CD14-positive monocyte (primary cell): ENCODE measurements at regions not wholly inside any gene's neighbourhood (a gene's known extent, or its start where the extent isn't known, plus 50 kb on each side); places are given as distances from the start of the nearest gene placed in this dataset.

Source experiments
- DNase-seq, 3 donors: peaks; one replicate each; pipeline ENCODE4 v3.0.0-alpha.2; 2011 to 2022
- H2AFZ ChIP-seq: 2 replicates; pipeline ENCODE4 v1.6.0; 2012; ENCODE audit warnings: mild to moderate bottlenecking, low read depth, low read length, inconsistent platforms; ENCODE audit not compliant: insufficient read depth, poor library complexity, severe bottlenecking
- H3K27ac ChIP-seq, 2 donors: 1 replicate in 1 of 2; 2 replicates in 1 of 2; pipeline ENCODE4 v1.5.1; 2012 to 2013; ENCODE audit warnings: low read length in 2 of 2, control low read depth in 1 of 2, inconsistent platforms in 1 of 2, low read depth in 1 of 2, mild to moderate bottlenecking in 1 of 2
- H3K27me3 ChIP-seq, 2 donors: one replicate each; pipeline versions ENCODE4 v1.6.0 to v1.6.1; 2011 to 2013; ENCODE audit warnings: low read length in 2 of 2; ENCODE audit not compliant: control insufficient read depth in 2 of 2, insufficient read depth in 2 of 2
- H3K36me3 ChIP-seq, 2 donors: replicated peaks in 1 of 2; 1 replicate in 1 of 2; 2 replicates in 1 of 2; pipeline versions ENCODE4 v1.5.1 to v1.6.1; 2012 to 2013; ENCODE audit warnings: low read length in 2 of 2, control low read depth in 1 of 2, inconsistent platforms in 1 of 2, mild to moderate bottlenecking in 1 of 2; ENCODE audit not compliant: insufficient read depth in 2 of 2, control insufficient read depth in 1 of 2
- H3K4me1 ChIP-seq, 2 donors: 1 replicate in 1 of 2; 2 replicates in 1 of 2; pipeline versions ENCODE4 v1.5.1 to v1.6.1; 2012 to 2013; ENCODE audit warnings: low read length in 2 of 2, control low read depth in 1 of 2, inconsistent platforms in 1 of 2, mild to moderate bottlenecking in 1 of 2, moderate library complexity in 1 of 2; ENCODE audit not compliant: insufficient read depth in 2 of 2, control insufficient read depth in 1 of 2
- H3K4me2 ChIP-seq: replicated peaks from 2 replicates; pipeline ENCODE3; 2012; ENCODE audit warnings: low read length, moderate library complexity, mild to moderate bottlenecking; ENCODE audit not compliant: poor library complexity, severe bottlenecking; ENCODE audit errors: extremely low read depth
- H3K4me3 ChIP-seq, 3 experiments: fragments of 200-600 bp in 1 of 3; sonication (generic) in 1 of 3; replicated peaks in 1 of 3; 1 replicate in 2 of 3; 2 replicates in 1 of 3; pipeline ENCODE4 v1.5.1; 2011 to 2013; ENCODE audit warnings: low read length in 3 of 3, mild to moderate bottlenecking in 3 of 3, control low read depth in 2 of 3, low read depth in 2 of 3, inconsistent platforms in 1 of 3, moderate library complexity in 1 of 3
- H3K79me2 ChIP-seq: 2 replicates; pipeline ENCODE4 v1.6.0; 2012; ENCODE audit warnings: mild to moderate bottlenecking, control low read depth, inconsistent platforms, low read length, moderate library complexity; ENCODE audit not compliant: insufficient read depth
- H3K9ac ChIP-seq: 2 replicates; pipeline ENCODE4 v1.6.0; 2017; ENCODE audit warnings: low read length, mild to moderate bottlenecking; ENCODE audit not compliant: insufficient read depth, poor library complexity, severe bottlenecking
- H3K9me3 ChIP-seq, 2 donors: replicated peaks in 1 of 2; 1 replicate in 1 of 2; 2 replicates in 1 of 2; pipeline versions ENCODE4 v1.5.1 to v1.6.1; 2012 to 2013; ENCODE audit warnings: low read length in 2 of 2, control low read depth in 1 of 2; ENCODE audit not compliant: control insufficient read depth in 1 of 2, insufficient read depth in 1 of 2
- H4K20me1 ChIP-seq: 2 replicates; pipeline ENCODE4 v1.6.0; 2012; ENCODE audit warnings: mild to moderate bottlenecking, low read length, control low read depth, moderate library complexity; ENCODE audit not compliant: insufficient read depth
- H3K27ac Mint-ChIP-seq, 7 donors: one replicate each; pipeline ENCODE4 v1.8.0; 2020; ENCODE audit warnings: mild to moderate bottlenecking in 7 of 7, mixed read lengths in 7 of 7, moderate library complexity in 6 of 7, inconsistent platforms in 2 of 7
- H3K27me3 Mint-ChIP-seq, 3 donors: one replicate each; pipeline ENCODE4 v1.8.0; 2021 to 2022; ENCODE audit warnings: low read depth in 3 of 3, mild to moderate bottlenecking in 3 of 3, mixed read lengths in 3 of 3, moderate library complexity in 3 of 3, inconsistent platforms in 1 of 3
- H3K36me3 Mint-ChIP-seq, 2 donors: one replicate each; pipeline ENCODE4 v1.8.0; 2020; ENCODE audit warnings: mixed read lengths in 2 of 2, inconsistent platforms in 1 of 2, mild to moderate bottlenecking in 1 of 2
- H3K4me1 Mint-ChIP-seq: one replicate; pipeline ENCODE4 v1.8.0; 2020; ENCODE audit warnings: mild to moderate bottlenecking, mixed read lengths
- H3K4me3 Mint-ChIP-seq, 2 donors: one replicate each; pipeline ENCODE4 v1.8.0; 2020; ENCODE audit warnings: mild to moderate bottlenecking in 2 of 2, mixed read lengths in 2 of 2, moderate library complexity in 1 of 2
- H3K9me3 Mint-ChIP-seq, 7 donors: one replicate each; pipeline ENCODE4 v1.8.0; 2020 to 2022; ENCODE audit warnings: mixed read lengths in 7 of 7, mild to moderate bottlenecking in 6 of 7, moderate library complexity in 6 of 7, inconsistent platforms in 2 of 7
- WGBS: methylation state at CpG from one replicate; pipeline ENCODE4 v1.1.5; 2013; ENCODE audit warnings: missing lambda C conversion rate; ENCODE audit not compliant: insufficient coverage; 5-methylcytosine and 5-hydroxymethylcytosine counted together
- intact Hi-C, 2 donors: fragments of 100-400 bp; cut with micrococcal nuclease; formaldehyde crosslinking; loops; one replicate each; pipeline versions ENCODE4 v1.15.0 to v1.15.1; 2023
- TF ChIP-seq, protein P1 (sequence below): fragments of 200-600 bp; IDR thresholded peaks from one replicate; pipeline ENCODE4 v1.8.0; 2022; ENCODE audit warnings: antibody characterized with exemption, mild to moderate bottlenecking

- 82% methylated on average over 2 of the region's 3 CpGs for WGBS
- H2AFZ ChIP-seq: no peak overlapping the region
- TF ChIP-seq, protein P1, sequence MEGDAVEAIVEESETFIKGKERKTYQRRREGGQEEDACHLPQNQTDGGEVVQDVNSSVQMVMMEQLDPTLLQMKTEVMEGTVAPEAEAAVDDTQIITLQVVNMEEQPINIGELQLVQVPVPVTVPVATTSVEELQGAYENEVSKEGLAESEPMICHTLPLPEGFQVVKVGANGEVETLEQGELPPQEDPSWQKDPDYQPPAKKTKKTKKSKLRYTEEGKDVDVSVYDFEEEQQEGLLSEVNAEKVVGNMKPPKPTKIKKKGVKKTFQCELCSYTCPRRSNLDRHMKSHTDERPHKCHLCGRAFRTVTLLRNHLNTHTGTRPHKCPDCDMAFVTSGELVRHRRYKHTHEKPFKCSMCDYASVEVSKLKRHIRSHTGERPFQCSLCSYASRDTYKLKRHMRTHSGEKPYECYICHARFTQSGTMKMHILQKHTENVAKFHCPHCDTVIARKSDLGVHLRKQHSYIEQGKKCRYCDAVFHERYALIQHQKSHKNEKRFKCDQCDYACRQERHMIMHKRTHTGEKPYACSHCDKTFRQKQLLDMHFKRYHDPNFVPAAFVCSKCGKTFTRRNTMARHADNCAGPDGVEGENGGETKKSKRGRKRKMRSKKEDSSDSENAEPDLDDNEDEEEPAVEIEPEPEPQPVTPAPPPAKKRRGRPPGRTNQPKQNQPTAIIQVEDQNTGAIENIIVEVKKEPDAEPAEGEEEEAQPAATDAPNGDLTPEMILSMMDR: no peak
- H3K4me1 ChIP-seq: peaks cover 22 to 24% of the 10 kb centered on the region in 2 donors
- H3K9ac ChIP-seq: no peak overlapping the region
- H3K9me3 ChIP-seq: no peaks in the 10 kb centered on the region
- H3K36me3 Mint-ChIP-seq: no peaks in the 10 kb centered on the region
- H3K9me3 Mint-ChIP-seq: no peaks in the 10 kb centered on the region
- no peak overlapping the region for H3K27ac Mint-ChIP-seq
- H3K79me2 ChIP-seq: no peaks in the 10 kb centered on the region
- H3K4me1 Mint-ChIP-seq: peaks cover 3% of the 10 kb centered on the region
- no peaks in the 10 kb centered on the region for H4K20me1 ChIP-seq
- H3K27ac ChIP-seq: no peak overlapping the region
- no peaks in the 10 kb centered on the region for H3K36me3 ChIP-seq
- H3K4me2 ChIP-seq: no peak overlapping the region
- H3K27me3 ChIP-seq: no peaks in the 10 kb centered on the region
- H3K4me3 ChIP-seq: no peak overlapping the region
- peaks cover 0 to 1% (median 0%) of the 10 kb centered on the region in 3 donors for H3K27me3 Mint-ChIP-seq
- intact Hi-C loops: loop anchor here (5.0 to 10.0 kb wide), 3 partner anchors 452 to 632 kb away; no protein-coding TSS in a partner anchor
- DNase-seq: no peak
- H3K4me3 Mint-ChIP-seq: no peak overlapping the region
These were observed 103.8 kb upstream of the PDE4B start for GRCh38 chr1:65688848-65689247.

GRCh38 chr1:65691152-65691900, 101.4 kb upstream of the PDE4B start:
- H3K4me3 Mint-ChIP-seq: no peak overlapping the region
- peak overlapping the region in 1 of 2 donors; percentile 17 for H3K27ac ChIP-seq
- H3K36me3 Mint-ChIP-seq: no peaks in the 10 kb centered on the region

More at GRCh38 chr1:65691152-65691900, 101.4 kb upstream of the PDE4B start:
- Histone ChIP-seq H3K27me3 (no peaks in the 10 kb centered on the region), H2AFZ (peak overlapping the region; percentile 36), H3K36me3 (no peaks in the 10 kb centered on the region), H3K9me3 (no peaks in the 10 kb centered on the region), H4K20me1 (no peaks in the 10 kb centered on the region), H3K4me1 (peaks cover 22 to 24% of the 10 kb centered on the region in 2 donors), H3K9ac (no peak overlapping the region), H3K4me2 (no peak overlapping the region), H3K79me2 (no peaks in the 10 kb centered on the region), H3K4me3 (no peak overlapping the region)
- TF ChIP-seq, protein P1: no peak
- intact Hi-C loops: no loop called here
- WGBS: 20% methylated on average over 5 of the region's 6 CpGs
- Mint-ChIP-seq H3K27ac (no peak overlapping the region), H3K27me3 (peaks cover 0 to 1% (median 0%) of the 10 kb centered on the region in 3 donors), H3K9me3 (no peaks in the 10 kb centered on the region), H3K4me1 (peaks cover 3% of the 10 kb centered on the region)
- peak in 2 of 3 donors; percentile 18 to 19 for DNase-seq
